Smooth muscle cell (in vitro differentiated cells): ENCODE measurements at regions not wholly inside any gene's neighbourhood (a gene's known extent, or its start where the extent isn't known, plus 50 kb on each side); places are given as distances from the start of the nearest gene placed in this dataset.

Source experiments
- DNase-seq: peaks from one replicate; lab custom pipeline; 2025; ENCODE audit not compliant: unreplicated experiment; lab: John Stamatoyannopoulos, UW
- H2AFZ ChIP-seq: fragments of 200-600 bp; sonication (generic); 2 replicates; pipeline ENCODE4 v1.6.0; 2016; ENCODE audit warnings: antibody characterized with exemption, low read depth, mild to moderate bottlenecking
- H3F3A ChIP-seq: fragments of 200-600 bp; sonication (generic); 2 replicates; pipeline ENCODE4 v1.6.0; 2017; ENCODE audit warnings: antibody characterized with exemption, low read depth
- H3K27ac ChIP-seq: fragments of 200-600 bp; sonication (generic); 2 replicates; pipeline ENCODE4 v1.5.1; 2016; ENCODE audit warnings: low read depth, mild to moderate bottlenecking
- H3K27me3 ChIP-seq: fragments of 200-600 bp; sonication (generic); 2 replicates; pipeline ENCODE4 v1.6.1; 2016; ENCODE audit warnings: low read depth, mild to moderate bottlenecking
- H3K36me3 ChIP-seq: fragments of 200-600 bp; sonication (generic); 2 replicates; pipeline ENCODE4 v1.5.1; 2016; ENCODE audit warnings: low read depth
- H3K4me1 ChIP-seq: fragments of 200-600 bp; sonication (generic); 2 replicates; pipeline ENCODE4 v1.5.1; 2016; ENCODE audit warnings: low read depth
- H3K4me2 ChIP-seq: fragments of 200-600 bp; sonication (generic); 2 replicates; pipeline ENCODE4 v1.6.0; 2016; ENCODE audit warnings: mild to moderate bottlenecking
- H3K4me3 ChIP-seq: fragments of 200-600 bp; sonication (generic); 2 replicates; pipeline ENCODE4 v1.5.1; 2016; ENCODE audit warnings: mild to moderate bottlenecking
- H3K79me2 ChIP-seq: fragments of 200-600 bp; sonication (generic); 2 replicates; pipeline ENCODE4 v1.6.0; 2016; ENCODE audit warnings: low read depth, mild to moderate bottlenecking
- H3K9ac ChIP-seq: fragments of 200-600 bp; sonication (generic); 2 replicates; pipeline ENCODE4 v1.6.0; 2016; ENCODE audit warnings: low read depth
- H3K9me3 ChIP-seq: fragments of 200-600 bp; sonication (generic); replicated peaks from 2 replicates; pipeline ENCODE4 v1.5.1; 2016; ENCODE audit warnings: low read depth
- H4K20me1 ChIP-seq: fragments of 200-600 bp; sonication (generic); 2 replicates; pipeline ENCODE4 v1.6.0; 2016; ENCODE audit warnings: low read depth
- CTCF ChIP-seq: fragments of 200-600 bp; sonication (generic); IDR thresholded peaks from 2 replicates; pipeline ENCODE4 v1.5.1; 2017; ENCODE audit warnings: borderline replicate concordance, mild to moderate bottlenecking, antibody characterized with exemption; ENCODE audit not compliant: insufficient read depth, poor library complexity, severe bottlenecking
- WGBS: methylation state at CpG from one replicate; pipeline ENCODE4 v1.1.7; 2016; ENCODE audit warnings: low lambda C conversion rate; 5-methylcytosine and 5-hydroxymethylcytosine counted together

DNA sequence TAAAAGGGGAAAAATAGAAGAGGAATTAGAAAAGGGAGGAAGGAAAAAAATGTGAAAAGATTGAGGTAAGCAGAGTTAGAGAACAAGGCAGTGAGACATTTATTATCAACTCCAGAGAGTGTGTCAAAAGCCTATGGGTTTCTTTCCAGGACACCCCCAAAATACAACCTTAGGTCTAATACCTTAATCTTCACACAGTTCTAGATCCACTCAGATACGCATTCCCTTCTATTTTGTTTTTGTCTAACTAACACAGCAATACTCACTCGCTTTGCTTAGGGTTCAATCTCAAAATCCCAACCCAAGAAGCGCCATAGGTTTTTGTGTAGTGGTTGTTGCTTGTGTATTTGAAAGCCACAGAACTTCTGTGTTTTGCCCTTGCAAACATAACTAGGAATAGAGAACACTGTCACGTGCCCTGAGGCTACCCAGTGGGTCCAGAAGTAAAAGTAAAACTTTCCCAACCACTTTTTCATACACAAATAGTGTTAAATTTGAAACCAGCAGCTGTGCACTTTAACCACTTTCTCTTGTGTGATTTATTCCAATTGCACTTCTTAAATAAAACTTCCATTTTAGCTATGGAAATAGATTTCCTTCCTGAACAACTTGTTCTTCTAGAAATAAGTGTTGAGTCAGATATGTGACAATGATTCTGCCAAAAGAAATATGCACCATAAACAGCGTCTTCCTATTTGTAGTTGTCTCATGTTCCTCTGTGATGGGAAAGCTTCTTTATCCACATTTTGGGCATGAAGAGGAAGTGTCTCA lies 414.7 kb upstream of the GHITM start:
- Histone ChIP-seq H4K20me1 (no peaks in the 10 kb centered on the region), H3K4me3 (no peak overlapping the region), H3K79me2 (no peaks in the 10 kb centered on the region), H3K27ac (no peak overlapping the region), H3K27me3 (no peaks in the 10 kb centered on the region), H2AFZ (no peak overlapping the region), H3K9ac (no peak overlapping the region), H3K4me2 (no peak overlapping the region), H3K36me3 (no peaks in the 10 kb centered on the region), H3K4me1 (no peaks in the 10 kb centered on the region), H3K9me3 (no peaks in the 10 kb centered on the region), H3F3A (no peaks in the 10 kb centered on the region)
- WGBS: 83% methylated on average over 5 of the region's 5 CpGs
- TF ChIP-seq CTCF: no peak
- no peak for DNase-seq

- WGBS: 82% methylated on average over 1 of the region's 1 CpG
- Histone ChIP-seq H3K4me1 (no peaks in the 10 kb centered on the region), H3F3A (no peaks in the 10 kb centered on the region), H3K4me3 (no peak overlapping the region), H3K9ac (no peak overlapping the region), H3K4me2 (no peak overlapping the region), H3K27ac (no peak overlapping the region), H3K27me3 (no peaks in the 10 kb centered on the region), H3K9me3 (no peaks in the 10 kb centered on the region), H2AFZ (no peak overlapping the region), H3K79me2 (no peaks in the 10 kb centered on the region), H3K36me3 (no peaks in the 10 kb centered on the region), H4K20me1 (no peaks in the 10 kb centered on the region)
- no peak for DNase-seq
- TF ChIP-seq CTCF: no peak
Observed at GRCh38 chr10:83725567-83725966, 413.7 kb upstream of the GHITM start.

GRCh38 chr10:83734278-83734677 lies 405.0 kb upstream of the GHITM start:
- Histone ChIP-seq H2AFZ (no peak overlapping the region), H3K79me2 (no peaks in the 10 kb centered on the region), H3K9ac (no peak overlapping the region), H3K36me3 (peaks cover 6% of the 10 kb centered on the region), H3K4me2 (no peak overlapping the region), H3K4me1 (no peaks in the 10 kb centered on the region), H4K20me1 (no peaks in the 10 kb centered on the region), H3K4me3 (no peak overlapping the region), H3K27ac (no peak overlapping the region), H3K27me3 (no peaks in the 10 kb centered on the region), H3K9me3 (peaks cover 15% of the 10 kb centered on the region), H3F3A (no peaks in the 10 kb centered on the region)
- DNase-seq: no peak
- TF ChIP-seq CTCF: no peak

DNA sequence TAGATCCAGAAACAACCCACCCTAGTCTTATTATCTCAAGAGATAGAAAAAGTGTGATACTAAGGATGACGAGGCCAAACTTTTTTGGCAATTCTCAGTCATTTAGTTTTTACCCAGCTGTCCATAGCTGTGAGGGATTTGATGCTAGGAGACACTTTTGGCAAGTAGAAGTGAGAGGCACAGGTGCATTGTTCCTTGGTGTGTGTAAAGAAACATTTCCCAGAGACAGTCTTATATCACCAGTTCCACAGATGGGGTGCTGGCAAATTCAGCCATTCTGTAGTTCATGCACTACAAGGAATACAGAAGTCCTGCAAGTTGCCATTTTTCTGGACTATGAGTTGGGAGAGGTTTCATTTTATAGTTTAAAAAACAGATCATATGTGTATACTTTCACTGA lies 403.3 kb upstream of the GHITM start:
- 83% methylated on average over 1 of the region's 1 CpG for WGBS
- DNase-seq: no peak
- H3F3A ChIP-seq: no peaks in the 10 kb centered on the region
- no peaks in the 10 kb centered on the region for H3K27me3 ChIP-seq
- H3K9me3 ChIP-seq: peaks cover 15% of the 10 kb centered on the region
- no peak overlapping the region for H3K4me2 ChIP-seq
- no peak overlapping the region for H3K4me3 ChIP-seq
- no peaks in the 10 kb centered on the region for H3K79me2 ChIP-seq
- H3K27ac ChIP-seq: no peak overlapping the region
- peaks cover 6% of the 10 kb centered on the region for H3K36me3 ChIP-seq
- H2AFZ ChIP-seq: no peak overlapping the region
- TF ChIP-seq CTCF: no peak
- H4K20me1 ChIP-seq: no peaks in the 10 kb centered on the region
- no peaks in the 10 kb centered on the region for H3K4me1 ChIP-seq
- H3K9ac ChIP-seq: no peak overlapping the region
